ENCODE measurements at regions not wholly inside any gene's neighbourhood (a gene's known extent, or its start where the extent isn't known, plus 50 kb on each side); places are given as distances from the start of the nearest gene placed in this dataset.
"Not testable (repeated sequence)": the region's sequence is repeated elsewhere in the genome, so short reads cannot be mapped to it uniquely, and the experiment has no call there.

GRCh38 chr9:97179616-97180015 is 127.8 kb upstream of the CCDC180 start:
- no peak for TF ChIP-seq CTCF (IDR thresholded peaks at IDR 0.05; ENCODE audit: insufficient read depth, low read depth, low read length)
- DNase-seq (ENCODE audit: low read depth) = no peak
- H3K4me3 ChIP-seq (ENCODE audit: low read depth, low read length) = no peak overlapping the region

- peak; percentile 1 for DNase-seq (ENCODE audit: low read depth)
- no peak overlapping the region for H3K4me3 ChIP-seq (ENCODE audit: low read depth, low read length)
- TF ChIP-seq CTCF (IDR thresholded peaks at IDR 0.05; ENCODE audit: insufficient read depth, low read depth, low read length) = no peak
These were observed 131.3 kb upstream of the CCDC180 start for GRCh38 chr9:97176206-97176605.

- DNase-seq (ENCODE audit: low read depth) = peak; percentile 1
- H3K4me3 ChIP-seq (ENCODE audit: low read depth, low read length) = not testable (repeated sequence)
These were observed 129.2 kb upstream of the CTSV start for GRCh38 chr9:97168174-97168573.

- not testable (repeated sequence) for DNase-seq (ENCODE audit: low read depth); H3K4me3 ChIP-seq (ENCODE audit: low read depth, low read length)
These were observed 127.7 kb upstream of the CTSV start for GRCh38 chr9:97166496-97167138.

GRCh38 chr9:97160255-97160654 is 121.3 kb upstream of the CTSV start:
- no peak for DNase-seq (ENCODE audit: low read depth)
- TF ChIP-seq CTCF (IDR thresholded peaks at IDR 0.05; ENCODE audit: insufficient read depth, low read depth, low read length) = no peak
- no peak overlapping the region for H3K4me3 ChIP-seq (ENCODE audit: low read depth, low read length)

- H3K4me3 ChIP-seq (ENCODE audit: low read depth, low read length); DNase-seq (ENCODE audit: low read depth): not testable (repeated sequence)
These were observed 119.8 kb upstream of the CTSV start for GRCh38 chr9:97158722-97159121.

GRCh38 chr9:97155441-97155840 is 116.5 kb upstream of the CTSV start:
- not testable (repeated sequence) for DNase-seq (ENCODE audit: low read depth); H3K4me3 ChIP-seq (ENCODE audit: low read depth, low read length)

- no peak for TF ChIP-seq CTCF (IDR thresholded peaks at IDR 0.05; ENCODE audit: insufficient read depth, low read depth, low read length)
- H3K4me3 ChIP-seq (ENCODE audit: low read depth, low read length) = no peak overlapping the region
- DNase-seq (ENCODE audit: low read depth) = no peak
These were observed 115.0 kb upstream of the CTSV start for GRCh38 chr9:97153967-97154366.

GRCh38 chr9:97153160-97153559 is 114.2 kb upstream of the CTSV start:
- H3K4me3 ChIP-seq (ENCODE audit: low read depth, low read length); DNase-seq (ENCODE audit: low read depth): not testable (repeated sequence)

GRCh38 chr9:97150471-97150870 is 111.5 kb upstream of the CTSV start:
- not testable (repeated sequence) for H3K4me3 ChIP-seq (ENCODE audit: low read depth, low read length); DNase-seq (ENCODE audit: low read depth)

GRCh38 chr9:97148428-97148827 is 109.5 kb upstream of the CTSV start:
- not testable (repeated sequence) for DNase-seq (ENCODE audit: low read depth); H3K4me3 ChIP-seq (ENCODE audit: low read depth, low read length)

GRCh38 chr9:97145680-97146079 is 106.7 kb upstream of the CTSV start:
- H3K4me3 ChIP-seq (ENCODE audit: low read depth, low read length) = not testable (repeated sequence)
- DNase-seq (ENCODE audit: low read depth) = peak; percentile 1

All from fibroblast of villous mesenchyme (primary cell).